GM12878 (cell line): ENCODE measurements at regions not wholly inside any gene's neighbourhood (a gene's known extent, or its start where the extent isn't known, plus 50 kb on each side); places are given as distances from the start of the nearest gene placed in this dataset.

ENCODE experiments used
- ATAC-seq: fragments of 200-7000 bp; cut with Tn5 transposase; 3 replicates; pipeline ENCODE4 v1.9.1; 2020; ENCODE audit warnings: mild to moderate bottlenecking, moderate library complexity
- BruUV-seq: library from RNA; stranded (reverse); fragments of 400-500 nt; replicated peaks from 2 replicates; lab custom pipeline; 2021; lab: Mats Ljungman, UMichigan
- CTCF ChIA-PET: fragments of 300-600 bp; sonication (Branson Sonifier 250); formaldehyde crosslinking; extraction: SDS; loops from one replicate; lab custom pipeline; 2021; ENCODE audit warnings: inconsistent platforms; lab: Yijun Ruan, JAX
- POLR2A ChIA-PET: fragments of 350-600 bp; formaldehyde crosslinking; extraction: SDS; loops from one replicate; lab custom pipeline; 2021; ENCODE audit warnings: inconsistent platforms; lab: Charles Lee
- RAD21 ChIA-PET: fragments of 300-600 bp; sonication (Branson Sonifier 250); formaldehyde crosslinking; loops from one replicate; lab custom pipeline; 2023; ENCODE audit warnings: antibody characterized with exemption; ENCODE audit not compliant: unreplicated experiment; lab: Charles Lee
- SMC1A ChIA-PET: fragments of 300-600 bp; sonication (Branson Sonifier 250); formaldehyde crosslinking; loops from one replicate; lab custom pipeline; 2023; ENCODE audit not compliant: unreplicated experiment, uncharacterized antibody; lab: Charles Lee
- DNase-seq: peaks from one replicate; pipeline ENCODE4 v3.0.0-alpha.2; 2011; ENCODE audit warnings: low read depth, low spot score
- FAIRE-seq: peaks from 3 replicates; lab custom pipeline; 2011; peaks lifted over from hg19 to GRCh38; lab: Jason Lieb, UNC
- H2AFZ ChIP-seq: 2 replicates; pipeline ENCODE4 v1.6.0; 2011; ENCODE audit warnings: low read depth, low read length, control low read depth; ENCODE audit not compliant: control insufficient read depth
- H3K27ac ChIP-seq: 2 replicates; pipeline ENCODE4 v1.5.1; 2011; ENCODE audit warnings: control low read depth; ENCODE audit not compliant: control insufficient read depth, insufficient read depth
- H3K27me3 ChIP-seq, 2 experiments: replicated peaks in 1 of 2; 2 replicates each; pipeline versions ENCODE4 v1.6.0 to v1.6.1; 2011; ENCODE audit warnings: low read length in 1 of 2; ENCODE audit not compliant: control insufficient read depth in 2 of 2, insufficient read depth in 2 of 2
- H3K36me3 ChIP-seq, 2 experiments: 2 replicates each; pipeline ENCODE4 v1.5.1; 2011; ENCODE audit warnings: low read length in 1 of 2; ENCODE audit not compliant: control insufficient read depth in 2 of 2, insufficient read depth in 2 of 2
- H3K4me1 ChIP-seq: 2 replicates; pipeline ENCODE4 v1.6.1; 2011; ENCODE audit warnings: mild to moderate bottlenecking, low read length, moderate library complexity, mixed read lengths; ENCODE audit not compliant: control insufficient read depth, insufficient read depth
- H3K4me2 ChIP-seq: 2 replicates; pipeline ENCODE4 v1.6.0; 2011; ENCODE audit warnings: control low read depth; ENCODE audit not compliant: control insufficient read depth, insufficient read depth
- H3K4me3 ChIP-seq: fragments of 200-600 bp; sonication (generic); 2 replicates; pipeline ENCODE4 v1.5.1; 2016
- H3K79me2 ChIP-seq: 2 replicates; pipeline ENCODE4 v1.6.0; 2011; ENCODE audit warnings: low read length; ENCODE audit not compliant: control insufficient read depth, insufficient read depth
- H3K9ac ChIP-seq: 2 replicates; pipeline ENCODE4 v1.8.0; 2011; ENCODE audit warnings: low read length, control low read depth, mixed read lengths; ENCODE audit not compliant: control insufficient read depth, insufficient read depth
- H3K9me3 ChIP-seq: replicated peaks from 3 replicates; pipeline ENCODE4 v1.5.1; 2011; ENCODE audit warnings: mild to moderate bottlenecking, low read length; ENCODE audit not compliant: control insufficient read depth, insufficient read depth
- H4K20me1 ChIP-seq: 2 replicates; pipeline ENCODE4 v1.6.0; 2011; ENCODE audit not compliant: control insufficient read depth, insufficient read depth
- ASH2L ChIP-seq: fragments of 300-600, 200-600 bp; sonication (generic); IDR thresholded peaks from 2 replicates; pipeline ENCODE4 v1.6.1; 2017; ENCODE audit warnings: low read depth, mild to moderate bottlenecking, borderline replicate concordance
- MXI1 ChIP-seq: fragments of 150-350 bp; IDR thresholded peaks from 2 replicates; pipeline ENCODE4 v1.6.1; 2011; ENCODE audit warnings: low read depth, mild to moderate bottlenecking, inconsistent platforms, low read length, improper control_type of control experiment
- MYC ChIP-seq: IDR thresholded peaks from 2 replicates; pipeline ENCODE4 v1.6.1; 2011; ENCODE audit warnings: mild to moderate bottlenecking, low read length, moderate library complexity, inconsistent platforms; ENCODE audit not compliant: insufficient read depth, insufficient replicate concordance, insufficient read length, severe bottlenecking
- NBN ChIP-seq: fragments of 450-650 bp; IDR thresholded peaks from 2 replicates; pipeline ENCODE4 v1.6.1; 2016
- RAD21 ChIP-seq: IDR thresholded peaks from 2 replicates; pipeline ENCODE4 v1.6.1; 2011; ENCODE audit warnings: mild to moderate bottlenecking, low read depth, low read length, moderate library complexity; ENCODE audit not compliant: insufficient read depth
- SPI1 ChIP-seq: IDR thresholded peaks from 2 replicates; pipeline ENCODE4 v1.6.1; 2011; ENCODE audit warnings: low read depth, mild to moderate bottlenecking, low read length, moderate library complexity, borderline replicate concordance; ENCODE audit not compliant: insufficient read depth
- TAF1 ChIP-seq: IDR thresholded peaks from 2 replicates; pipeline ENCODE4 v1.6.1; 2011; ENCODE audit warnings: mild to moderate bottlenecking, low read depth, low read length, borderline replicate concordance
- ZBED1 ChIP-seq: IDR thresholded peaks from 2 replicates; pipeline ENCODE4 v1.6.1; 2016; ENCODE audit warnings: borderline replicate concordance
- ZNF687 ChIP-seq: fragments of 450-650 bp; IDR thresholded peaks from 2 replicates; pipeline ENCODE4 v1.6.1; 2017; ENCODE audit warnings: mild to moderate bottlenecking, moderate library complexity
- ZSCAN29 ChIP-seq: fragments of 450-650 bp; IDR thresholded peaks from 2 replicates; pipeline ENCODE4 v1.6.1; 2017; ENCODE audit warnings: mild to moderate bottlenecking, moderate library complexity
- WGBS: methylation state at CpG from one replicate; pipeline ENCODE4 v1.1.6; 2016; ENCODE audit warnings: low lambda C conversion rate; ENCODE audit not compliant: insufficient replicate concordance, insufficient coverage; ENCODE audit errors: missing lambda C conversion rate; 5-methylcytosine and 5-hydroxymethylcytosine counted together
- in situ Hi-C: fragments of 300-500 bp; cut with MboI; formaldehyde crosslinking; loops from 9 replicates; pipeline ENCODE4 v1.14.3; 2018; ENCODE audit warnings: mixed read lengths
- intact Hi-C: fragments of 100-400 bp; cut with micrococcal nuclease; formaldehyde crosslinking; loops from one replicate; pipeline ENCODE4 v1.14.2; 2022; ENCODE audit not compliant: unreplicated experiment
- TF ChIP-seq, protein P1 (sequence below): fragments of 450-650 bp; formaldehyde crosslinking; IDR thresholded peaks from 2 replicates; pipeline ENCODE4 v1.5.0; 2022; ENCODE audit warnings: mild to moderate bottlenecking, missing genetic modification characterization

- FAIRE-seq (no peak), ATAC-seq (no peak), DNase-seq (no peak)
- Histone ChIP-seq H2AFZ (no peak overlapping the region), H3K27me3 (no peaks in the 10 kb centered on the region), H3K9me3 (no peaks in the 10 kb centered on the region), H4K20me1 (no peaks in the 10 kb centered on the region), H3K4me1 (no peaks in the 10 kb centered on the region), H3K27ac (no peak overlapping the region), H3K4me2 (no peak overlapping the region), H3K4me3 (no peak overlapping the region), H3K79me2 (no peaks in the 10 kb centered on the region), H3K36me3 (no peaks in the 10 kb centered on the region), H3K9ac (no peak overlapping the region)
- ChIA-PET CTCF (no interaction called here), POLR2A (no interaction called here), SMC1A (interaction anchor here (0.8 kb wide), 1 partner anchor 8 kb away, joined by 3 read pairs; no protein-coding TSS in a partner anchor), RAD21 (no interaction called here)
- TF ChIP-seq ZSCAN29 (no peak), NBN (no peak), SPI1 (no peak), TAF1 (no peak), ASH2L (no peak), ZBED1 (no peak), RAD21 (no peak)
- in situ Hi-C loops (no loop called here), intact Hi-C loops (no loop called here)
- BruUV-seq, result no TSS peak
These were observed 769.8 kb downstream of the C12orf50 start for GRCh38 chr12:87259391-87259790.

DNA sequence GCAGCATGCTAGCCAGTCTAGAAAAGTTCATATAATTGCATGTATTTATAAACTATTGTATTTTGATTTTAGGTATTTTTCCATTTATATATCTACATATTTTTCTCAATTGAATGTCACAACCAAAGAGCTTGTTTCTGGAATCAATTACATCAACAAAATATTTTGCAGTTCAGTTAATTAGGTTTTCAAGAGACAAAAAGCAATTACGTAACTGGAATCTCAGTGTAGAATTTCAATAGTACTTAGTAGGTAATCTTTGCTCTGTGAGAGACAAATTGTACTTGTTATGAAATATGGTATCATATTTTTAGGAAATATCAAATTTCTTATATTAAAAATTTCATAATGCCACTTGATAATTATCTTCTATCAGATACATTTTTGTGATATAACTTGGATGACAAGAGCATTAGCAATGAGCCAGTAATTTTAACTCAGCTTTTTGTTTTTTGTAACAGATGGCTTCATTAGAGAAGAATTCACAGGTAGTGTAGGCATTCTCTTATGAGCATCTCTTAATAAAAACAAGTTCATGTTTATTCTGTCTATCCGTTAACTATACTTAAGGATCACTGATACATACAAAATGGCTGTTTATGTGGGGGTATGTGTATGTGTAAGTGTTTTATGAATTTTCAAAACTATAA is 774.7 kb downstream of the C12orf50 start:
- in situ Hi-C loops (no loop called here), intact Hi-C loops (no loop called here)
- Histone ChIP-seq H3K9me3 (no peaks in the 10 kb centered on the region), H2AFZ (no peak overlapping the region), H3K36me3 (no peaks in the 10 kb centered on the region), H3K4me3 (no peak overlapping the region), H3K4me1 (no peaks in the 10 kb centered on the region), H3K27me3 (no peaks in the 10 kb centered on the region), H3K27ac (no peak overlapping the region), H3K4me2 (no peak overlapping the region), H3K79me2 (no peaks in the 10 kb centered on the region), H4K20me1 (no peaks in the 10 kb centered on the region), H3K9ac (no peak overlapping the region)
- CTCF ChIA-PET, result no interaction called here
- POLR2A ChIA-PET, result no interaction called here
- FAIRE-seq (no peak), ATAC-seq (no peak), DNase-seq (no peak)
- 28% methylated on average over 2 of the region's 2 CpGs for WGBS
- RAD21 ChIA-PET, result no interaction called here
- SMC1A ChIA-PET, result no interaction called here
- no TSS peak for BruUV-seq
- TF ChIP-seq, protein P1, sequence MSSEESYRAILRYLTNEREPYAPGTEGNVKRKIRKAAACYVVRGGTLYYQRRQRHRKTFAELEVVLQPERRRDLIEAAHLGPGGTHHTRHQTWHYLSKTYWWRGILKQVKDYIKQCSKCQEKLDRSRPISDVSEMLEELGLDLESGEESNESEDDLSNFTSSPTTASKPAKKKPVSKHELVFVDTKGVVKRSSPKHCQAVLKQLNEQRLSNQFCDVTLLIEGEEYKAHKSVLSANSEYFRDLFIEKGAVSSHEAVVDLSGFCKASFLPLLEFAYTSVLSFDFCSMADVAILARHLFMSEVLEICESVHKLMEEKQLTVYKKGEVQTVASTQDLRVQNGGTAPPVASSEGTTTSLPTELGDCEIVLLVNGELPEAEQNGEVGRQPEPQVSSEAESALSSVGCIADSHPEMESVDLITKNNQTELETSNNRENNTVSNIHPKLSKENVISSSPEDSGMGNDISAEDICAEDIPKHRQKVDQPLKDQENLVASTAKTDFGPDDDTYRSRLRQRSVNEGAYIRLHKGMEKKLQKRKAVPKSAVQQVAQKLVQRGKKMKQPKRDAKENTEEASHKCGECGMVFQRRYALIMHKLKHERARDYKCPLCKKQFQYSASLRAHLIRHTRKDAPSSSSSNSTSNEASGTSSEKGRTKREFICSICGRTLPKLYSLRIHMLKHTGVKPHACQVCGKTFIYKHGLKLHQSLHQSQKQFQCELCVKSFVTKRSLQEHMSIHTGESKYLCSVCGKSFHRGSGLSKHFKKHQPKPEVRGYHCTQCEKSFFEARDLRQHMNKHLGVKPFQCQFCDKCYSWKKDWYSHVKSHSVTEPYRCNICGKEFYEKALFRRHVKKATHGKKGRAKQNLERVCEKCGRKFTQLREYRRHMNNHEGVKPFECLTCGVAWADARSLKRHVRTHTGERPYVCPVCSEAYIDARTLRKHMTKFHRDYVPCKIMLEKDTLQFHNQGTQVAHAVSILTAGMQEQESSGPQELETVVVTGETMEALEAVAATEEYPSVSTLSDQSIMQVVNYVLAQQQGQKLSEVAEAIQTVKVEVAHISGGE (CRISPR knock-in tag), result no peak
- TF ChIP-seq MXI1 (no peak), MYC (no peak), ZNF687 (no peak)
